HCT116 (cell line): ENCODE measurements at regions not wholly inside any gene's neighbourhood (a gene's known extent, or its start where the extent isn't known, plus 50 kb on each side); places are given as distances from the start of the nearest gene placed in this dataset.

Experiments used
- ATAC-seq: fragments of 200-7000 bp; cut with Tn5 transposase; 2 replicates; pipeline ENCODE4 v1.9.1; 2020; ENCODE audit warnings: mild to moderate bottlenecking, moderate library complexity
- BruUV-seq: library from RNA; stranded (reverse); fragments of 400-500 nt; replicated peaks from 2 replicates; lab custom pipeline; 2021; lab: Mats Ljungman, UMichigan
- CTCF ChIA-PET: fragments of 300-600 bp; sonication (Branson Sonifier 250); formaldehyde crosslinking; loops from one replicate; lab custom pipeline; 2021; ENCODE audit warnings: antibody characterized with exemption; lab: Charles Lee
- POLR2A ChIA-PET: fragments of 300-600, 350-600 bp; sonication (Branson Sonifier 250); formaldehyde crosslinking; loops from one replicate; lab custom pipeline; 2021; ENCODE audit warnings: antibody characterized with exemption; lab: Charles Lee
- RAD21 ChIA-PET, 2 experiments: fragments of 300-600 bp; sonication (Branson Sonifier 250); formaldehyde crosslinking; loops; one replicate each; lab custom pipeline; 2023; ENCODE audit warnings: low total read pairs in 2 of 2; ENCODE audit not compliant: uncharacterized antibody in 2 of 2, unreplicated experiment in 2 of 2, low non-redundant PET in 1 of 2; lab: Charles Lee
- DNase-seq: peaks from one replicate; pipeline ENCODE4 v3.0.0-alpha.2; 2010; ENCODE audit warnings: low read depth, low spot score
- H2AFZ ChIP-seq: fragments of 200-600 bp; shearing (Covaris generic), sonication (generic); 2 replicates; pipeline ENCODE4 v1.6.1; 2017; ENCODE audit warnings: low read depth, mixed run types, mixed read lengths, antibody characterized with exemption, low read length; ENCODE audit not compliant: poor library complexity, severe bottlenecking
- H3K27ac ChIP-seq: 2 replicates; pipeline ENCODE4 v1.5.1; 2012; ENCODE audit warnings: low read depth, low read length
- H3K27me3 ChIP-seq: fragments of 200-600 bp; sonication (generic); 2 replicates; pipeline ENCODE4 v1.6.1; 2016; ENCODE audit warnings: mixed run types, low read length, mixed read lengths; ENCODE audit not compliant: insufficient read depth
- H3K36me3 ChIP-seq, 2 experiments: fragments of 200-500 bp in 1 of 2; fragments of 200-600 bp in 1 of 2; sonication (Bioruptor generic) in 1 of 2; sonication (generic) in 1 of 2; 2 replicates each; pipeline versions ENCODE4 v1.5.1 to v1.6.1; 2014 to 2016; ENCODE audit warnings: low read length in 2 of 2, inconsistent platforms in 1 of 2, mixed read lengths in 1 of 2, mixed run types in 1 of 2; ENCODE audit not compliant: insufficient read depth in 2 of 2, control insufficient read depth in 1 of 2
- H3K4me1 ChIP-seq, 2 experiments: fragments of 200-600 bp in 1 of 2; sonication (generic) in 1 of 2; 2 replicates each; pipeline versions ENCODE4 v1.5.1 to v1.6.1; 2012 to 2017; ENCODE audit warnings: low read length in 2 of 2, inconsistent platforms in 1 of 2, mild to moderate bottlenecking in 1 of 2, mixed read lengths in 1 of 2, mixed run types in 1 of 2, moderate library complexity in 1 of 2; ENCODE audit not compliant: insufficient read depth in 2 of 2, control insufficient read depth in 1 of 2
- H3K4me2 ChIP-seq: fragments of 200-600 bp; sonication (generic); 2 replicates; pipeline ENCODE4 v1.6.1; 2017; ENCODE audit warnings: mixed run types, low read length, mixed read lengths
- H3K4me3 ChIP-seq, 2 experiments: fragments of 200-600 bp in 1 of 2; sonication (generic) in 1 of 2; replicated peaks in 1 of 2; 2 replicates each; pipeline ENCODE4 v1.5.1; 2011 to 2016; ENCODE audit warnings: low read length in 2 of 2, control low read depth in 1 of 2, low read depth in 1 of 2, mild to moderate bottlenecking in 1 of 2, mixed read lengths in 1 of 2, mixed run types in 1 of 2
- H3K79me2 ChIP-seq: fragments of 200-600 bp; sonication (generic); 2 replicates; pipeline ENCODE4 v1.6.1; 2017; ENCODE audit warnings: mild to moderate bottlenecking, mixed run types, low read length, moderate library complexity, mixed read lengths; ENCODE audit not compliant: insufficient read depth
- H3K9ac ChIP-seq: fragments of 200-600 bp; sonication (generic); 2 replicates; pipeline ENCODE4 v1.6.1; 2016; ENCODE audit warnings: low read length, mixed read lengths
- H3K9me2 ChIP-seq: fragments of 200-600 bp; sonication (generic), shearing (Covaris generic); 2 replicates; pipeline ENCODE4 v1.6.1; 2017; ENCODE audit warnings: mixed run types, mild to moderate bottlenecking, moderate library complexity; ENCODE audit not compliant: insufficient read depth
- H3K9me3 ChIP-seq, 2 experiments: fragments of 200-500 bp in 1 of 2; fragments of 200-600 bp in 1 of 2; sonication (Bioruptor generic) in 1 of 2; sonication (generic) in 1 of 2; 2 replicates each; pipeline ENCODE4 v1.6.1; 2014 to 2017; ENCODE audit warnings: low read length in 2 of 2, mixed read lengths in 2 of 2, inconsistent platforms in 1 of 2, low read depth in 1 of 2, mild to moderate bottlenecking in 1 of 2, mixed run types in 1 of 2, moderate library complexity in 1 of 2; ENCODE audit not compliant: control insufficient read depth in 1 of 2, insufficient read depth in 1 of 2
- H4K20me1 ChIP-seq: fragments of 200-600 bp; sonication (generic), shearing (Covaris generic); 2 replicates; pipeline ENCODE4 v1.6.1; 2017; ENCODE audit warnings: mixed run types, mild to moderate bottlenecking, moderate library complexity; ENCODE audit not compliant: insufficient read depth
- CEBPB ChIP-seq: IDR thresholded peaks from 2 replicates; pipeline ENCODE4 v1.6.1; 2012; ENCODE audit warnings: low read depth
- EGR1 ChIP-seq: IDR thresholded peaks from 2 replicates; pipeline ENCODE4 v1.6.1; 2012; ENCODE audit warnings: low read depth
- EZH2 ChIP-seq: fragments of 200-600 bp; sonication (generic); IDR thresholded peaks from 2 replicates; pipeline ENCODE4 v1.6.1; 2017; ENCODE audit warnings: antibody characterized with exemption, mixed run types
- EZH2phosphoT487 ChIP-seq: fragments of 200-600 bp; IDR thresholded peaks from 2 replicates; pipeline ENCODE4 v1.6.1; 2018; ENCODE audit warnings: antibody characterized with exemption, borderline replicate concordance
- FOSL1 ChIP-seq: IDR thresholded peaks from 2 replicates; pipeline ENCODE4 v1.6.1; 2012; ENCODE audit warnings: low read depth
- JUND ChIP-seq: IDR thresholded peaks from 2 replicates; pipeline ENCODE4 v1.6.1; 2012
- POLR2A ChIP-seq: IDR thresholded peaks from 2 replicates; pipeline ENCODE4 v1.7.0; 2011; ENCODE audit warnings: borderline replicate concordance; ENCODE audit not compliant: insufficient read depth, insufficient read length; ENCODE audit errors: extremely low read depth
- RAD21 ChIP-seq: IDR thresholded peaks from 2 replicates; pipeline ENCODE4 v1.6.1; 2012; ENCODE audit warnings: low read depth, mild to moderate bottlenecking
- TCF7L2 ChIP-seq: IDR thresholded peaks from 2 replicates; pipeline ENCODE4 v1.7.0; 2011; ENCODE audit warnings: borderline replicate concordance, inconsistent platforms; ENCODE audit not compliant: insufficient read depth, insufficient read length; ENCODE audit errors: extremely low read depth
- YY1 ChIP-seq: IDR thresholded peaks from 2 replicates; pipeline ENCODE4 v1.6.1; 2011; ENCODE audit warnings: low read length, low read depth, moderate library complexity, mild to moderate bottlenecking; ENCODE audit not compliant: insufficient replicate concordance; ENCODE audit errors: extremely low read depth
- ZFX ChIP-seq: fragments of 450-650 bp; IDR thresholded peaks from 2 replicates; pipeline ENCODE4 v1.6.1; 2017
- intact Hi-C: fragments of 100-400 bp; cut with micrococcal nuclease; formaldehyde crosslinking; loops from 2 replicates; pipeline ENCODE4 v1.10.0; 2022
- TF ChIP-seq, protein P1 (sequence below): IDR thresholded peaks from 2 replicates; pipeline ENCODE4 v1.6.1; 2012
- TF ChIP-seq, protein P2 (sequence below): IDR thresholded peaks from 2 replicates; pipeline ENCODE4 v1.6.1; 2012; ENCODE audit warnings: low read depth
- TF ChIP-seq, protein P3 (sequence below), 3 experiments: fragments of 200-600 bp in 1 of 3; sonication (generic) in 1 of 3; IDR thresholded peaks in 2 of 3; conservative IDR thresholded peaks in 1 of 3; 2 replicates each; pipeline ENCODE4 v1.5.1; 2012 to 2017; ENCODE audit warnings: low read depth in 2 of 3, low read length in 2 of 3, antibody characterized with exemption in 1 of 3, borderline replicate concordance in 1 of 3, control low read depth in 1 of 3, mild to moderate bottlenecking in 1 of 3, mixed read lengths in 1 of 3, mixed run types in 1 of 3, moderate library complexity in 1 of 3; ENCODE audit not compliant: insufficient read depth in 1 of 3
- TF ChIP-seq, protein P4 (sequence below): IDR thresholded peaks from 2 replicates; pipeline ENCODE4 v1.6.1; 2012

DNA sequence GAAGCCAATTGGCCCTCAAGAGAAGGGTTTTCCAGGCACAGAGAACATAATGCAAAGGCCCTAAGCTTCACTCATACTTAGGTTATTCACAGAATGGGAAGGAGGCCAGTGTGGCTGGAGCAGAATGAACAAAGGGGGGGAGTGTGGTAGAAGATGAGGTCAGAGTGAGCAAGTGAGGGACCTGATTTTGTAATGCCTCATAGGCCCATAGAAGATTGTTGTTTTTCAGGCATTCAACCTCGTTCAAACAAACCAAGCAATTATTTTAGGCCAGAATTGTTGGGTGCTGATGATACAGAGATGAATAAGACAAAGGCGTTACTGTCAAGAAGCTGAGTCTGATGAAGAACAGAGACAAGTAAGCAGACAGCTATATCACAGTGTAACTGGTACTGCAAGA, 54.5 kb upstream of the RAP1A start (continued):
- TF ChIP-seq TCF7L2 (no peak), RAD21 (no peak), CEBPB (no peak), EZH2 (no peak), FOSL1 (no peak), ZFX (no peak)
- TF ChIP-seq, protein P1, sequence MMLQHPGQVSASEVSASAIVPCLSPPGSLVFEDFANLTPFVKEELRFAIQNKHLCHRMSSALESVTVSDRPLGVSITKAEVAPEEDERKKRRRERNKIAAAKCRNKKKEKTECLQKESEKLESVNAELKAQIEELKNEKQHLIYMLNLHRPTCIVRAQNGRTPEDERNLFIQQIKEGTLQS = no peak

DNA sequence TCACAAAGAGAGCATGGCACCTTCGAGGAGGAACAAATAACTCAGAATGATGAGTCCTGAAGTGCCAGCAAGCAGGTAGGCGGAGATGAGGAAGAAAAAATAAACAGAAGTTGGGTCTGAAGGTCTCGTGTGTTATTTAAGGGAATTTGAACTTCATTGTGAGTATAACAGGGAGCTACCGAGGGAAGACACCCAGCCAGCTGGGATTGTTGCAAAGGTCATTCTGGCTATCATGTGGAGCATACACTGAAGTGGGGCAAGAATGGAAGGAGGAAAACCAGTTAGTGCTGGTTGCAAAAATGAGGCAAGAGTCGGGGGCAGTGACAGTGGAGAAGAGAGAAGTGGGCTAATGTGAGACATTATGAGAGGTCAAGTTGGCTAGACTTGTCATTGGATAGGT, 53.6 kb upstream of the RAP1A start:
- Histone ChIP-seq H4K20me1 (no peaks in the 10 kb centered on the region), H3K4me1 (peaks cover 0 to 13% of the 10 kb centered on the region in 2 experiments; a peak in 2 of 4 replicates), H3K79me2 (no peaks in the 10 kb centered on the region), H3K4me2 (no peak overlapping the region), H3K36me3 (no peaks in the 10 kb centered on the region), H3K9ac (no peak overlapping the region), H3K4me3 (no peak overlapping the region), H3K27ac (no peak overlapping the region), H3K9me3 (no peaks in the 10 kb centered on the region), H3K9me2 (no peaks in the 10 kb centered on the region), H3K27me3 (no peaks in the 10 kb centered on the region), H2AFZ (no peak overlapping the region)
- ChIA-PET RAD21 (no interaction called here), CTCF (no interaction called here), POLR2A (no interaction called here)
- no TSS peak for BruUV-seq
- TF ChIP-seq EGR1 (no peak), JUND (no peak), YY1 (no peak), POLR2A (no peak), ZFX (no peak), EZH2phosphoT487 (no peak)
- TF ChIP-seq, protein P2, sequence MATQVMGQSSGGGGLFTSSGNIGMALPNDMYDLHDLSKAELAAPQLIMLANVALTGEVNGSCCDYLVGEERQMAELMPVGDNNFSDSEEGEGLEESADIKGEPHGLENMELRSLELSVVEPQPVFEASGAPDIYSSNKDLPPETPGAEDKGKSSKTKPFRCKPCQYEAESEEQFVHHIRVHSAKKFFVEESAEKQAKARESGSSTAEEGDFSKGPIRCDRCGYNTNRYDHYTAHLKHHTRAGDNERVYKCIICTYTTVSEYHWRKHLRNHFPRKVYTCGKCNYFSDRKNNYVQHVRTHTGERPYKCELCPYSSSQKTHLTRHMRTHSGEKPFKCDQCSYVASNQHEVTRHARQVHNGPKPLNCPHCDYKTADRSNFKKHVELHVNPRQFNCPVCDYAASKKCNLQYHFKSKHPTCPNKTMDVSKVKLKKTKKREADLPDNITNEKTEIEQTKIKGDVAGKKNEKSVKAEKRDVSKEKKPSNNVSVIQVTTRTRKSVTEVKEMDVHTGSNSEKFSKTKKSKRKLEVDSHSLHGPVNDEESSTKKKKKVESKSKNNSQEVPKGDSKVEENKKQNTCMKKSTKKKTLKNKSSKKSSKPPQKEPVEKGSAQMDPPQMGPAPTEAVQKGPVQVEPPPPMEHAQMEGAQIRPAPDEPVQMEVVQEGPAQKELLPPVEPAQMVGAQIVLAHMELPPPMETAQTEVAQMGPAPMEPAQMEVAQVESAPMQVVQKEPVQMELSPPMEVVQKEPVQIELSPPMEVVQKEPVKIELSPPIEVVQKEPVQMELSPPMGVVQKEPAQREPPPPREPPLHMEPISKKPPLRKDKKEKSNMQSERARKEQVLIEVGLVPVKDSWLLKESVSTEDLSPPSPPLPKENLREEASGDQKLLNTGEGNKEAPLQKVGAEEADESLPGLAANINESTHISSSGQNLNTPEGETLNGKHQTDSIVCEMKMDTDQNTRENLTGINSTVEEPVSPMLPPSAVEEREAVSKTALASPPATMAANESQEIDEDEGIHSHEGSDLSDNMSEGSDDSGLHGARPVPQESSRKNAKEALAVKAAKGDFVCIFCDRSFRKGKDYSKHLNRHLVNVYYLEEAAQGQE = no peak
- TF ChIP-seq, protein P3, sequence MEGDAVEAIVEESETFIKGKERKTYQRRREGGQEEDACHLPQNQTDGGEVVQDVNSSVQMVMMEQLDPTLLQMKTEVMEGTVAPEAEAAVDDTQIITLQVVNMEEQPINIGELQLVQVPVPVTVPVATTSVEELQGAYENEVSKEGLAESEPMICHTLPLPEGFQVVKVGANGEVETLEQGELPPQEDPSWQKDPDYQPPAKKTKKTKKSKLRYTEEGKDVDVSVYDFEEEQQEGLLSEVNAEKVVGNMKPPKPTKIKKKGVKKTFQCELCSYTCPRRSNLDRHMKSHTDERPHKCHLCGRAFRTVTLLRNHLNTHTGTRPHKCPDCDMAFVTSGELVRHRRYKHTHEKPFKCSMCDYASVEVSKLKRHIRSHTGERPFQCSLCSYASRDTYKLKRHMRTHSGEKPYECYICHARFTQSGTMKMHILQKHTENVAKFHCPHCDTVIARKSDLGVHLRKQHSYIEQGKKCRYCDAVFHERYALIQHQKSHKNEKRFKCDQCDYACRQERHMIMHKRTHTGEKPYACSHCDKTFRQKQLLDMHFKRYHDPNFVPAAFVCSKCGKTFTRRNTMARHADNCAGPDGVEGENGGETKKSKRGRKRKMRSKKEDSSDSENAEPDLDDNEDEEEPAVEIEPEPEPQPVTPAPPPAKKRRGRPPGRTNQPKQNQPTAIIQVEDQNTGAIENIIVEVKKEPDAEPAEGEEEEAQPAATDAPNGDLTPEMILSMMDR (IDR thresholded peaks at IDR 0.05 in 2 of 3, conservative IDR thresholded peaks at IDR 0.05 in 1 of 3; ENCODE audit: borderline replicate concordance in 1 of 3, insufficient read depth in 1 of 3, low read depth in 2 of 3, low read length in 2 of 3) = no peak
- TF ChIP-seq, protein P1 = no peak
- TF ChIP-seq, protein P4, sequence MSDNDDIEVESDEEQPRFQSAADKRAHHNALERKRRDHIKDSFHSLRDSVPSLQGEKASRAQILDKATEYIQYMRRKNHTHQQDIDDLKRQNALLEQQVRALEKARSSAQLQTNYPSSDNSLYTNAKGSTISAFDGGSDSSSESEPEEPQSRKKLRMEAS = no peak
- DNase-seq (no peak), ATAC-seq (no peak)
- intact Hi-C loops = no loop called here
